ENCODE measurements at regions not wholly inside any gene's neighbourhood (a gene's known extent, or its start where the extent isn't known, plus 50 kb on each side); places are given as distances from the start of the nearest gene placed in this dataset.

GRCh38 chr12:115519887-115520286 is 757.6 kb downstream of the MED13L start:
- H3K4me2 ChIP-seq (ENCODE audit: insufficient read depth in 1 of 2, low read depth in 2 of 2, low read length in 2 of 2), result peak overlapping the region in 1 of 2 experiments; percentile 13; a peak in 1 of 4 replicates
- no peak overlapping the region for H4K5ac ChIP-seq (ENCODE audit: insufficient read length, low read depth, low read length)
- no peaks in the 10 kb centered on the region for H4K20me1 ChIP-seq (replicated peaks in 1 of 2; ENCODE audit: control insufficient read depth in 1 of 2, insufficient read depth in 2 of 2, low read length in 2 of 2)
- H2AK5ac ChIP-seq (ENCODE audit: low read depth, low read length), result no peak overlapping the region
- TF ChIP-seq SIX5 (IDR thresholded peaks at IDR 0.05; ENCODE audit: low read depth, low read length) (no peak), KDM1A (IDR thresholded peaks at IDR 0.05; ENCODE audit: borderline replicate concordance, low read length) (peak; percentile 73), HDAC2 (IDR thresholded peaks at IDR 0.05; ENCODE audit: borderline replicate concordance in 1 of 2, low read depth in 2 of 2, low read length in 2 of 2) (peak in 1 of 2 experiments; percentile 72; a peak in 1 of 4 replicates)
- no peaks in the 10 kb centered on the region for H3K79me2 ChIP-seq (ENCODE audit: control insufficient read depth in 1 of 2, insufficient read depth in 2 of 2, low read length in 2 of 2)
- FAIRE-seq, result no peak
- H4K8ac ChIP-seq (ENCODE audit: extremely low read depth, insufficient read depth, low read length), result no peak overlapping the region
- peaks cover 3 to 10% (median 7%) of the 10 kb centered on the region in 4 experiments; a peak in 6 of 7 replicates for H3K4me1 ChIP-seq (replicated peaks in 1 of 4; ENCODE audit: control insufficient read depth in 3 of 4, insufficient read depth in 4 of 4, low read length in 3 of 4)
- H2AFZ ChIP-seq (ENCODE audit: low read length), result no peak overlapping the region
- H3K9ac ChIP-seq (replicated peaks in 1 of 4; ENCODE audit: extremely low read depth in 1 of 4, low read depth in 3 of 4, low read length in 3 of 4), result no peak overlapping the region
- H3K23ac ChIP-seq (ENCODE audit: insufficient read length), result no peak overlapping the region
- ChIA-PET POLR2A (ENCODE audit: partially characterized antibody) (no interaction called here), CTCF (ENCODE audit: partially characterized antibody) (no interaction called here)
- no peak overlapping the region for H3K56ac ChIP-seq (replicated peaks; ENCODE audit: insufficient read length, low read depth, low read length)
- H2BK15ac ChIP-seq (ENCODE audit: low read length), result no peak overlapping the region
- H3K36me3 ChIP-seq (ENCODE audit: control insufficient read depth in 2 of 4, insufficient read depth in 4 of 4, low read length in 3 of 4), result no peaks in the 10 kb centered on the region
- no peak overlapping the region for H3K4ac ChIP-seq (replicated peaks; ENCODE audit: insufficient read length, low read depth, low read length)
- no peaks in the 10 kb centered on the region for H3K79me1 ChIP-seq (ENCODE audit: low read depth, low read length)
- H3K27me3 ChIP-seq (replicated peaks in 1 of 4; ENCODE audit: control insufficient read depth in 3 of 4, extremely low read depth in 1 of 4, insufficient read depth in 3 of 4, low read length in 3 of 4), result no peaks in the 10 kb centered on the region; a peak in 1 of 7 replicates
- no peak overlapping the region for H2BK5ac ChIP-seq (ENCODE audit: low read depth, low read length)
- H3K27ac ChIP-seq (ENCODE audit: low read depth, low read length), result no peak overlapping the region
- no peak overlapping the region for H2BK12ac ChIP-seq (ENCODE audit: low read depth, low read length)
- DNase-seq (ENCODE audit: low read depth in 1 of 2, low spot score in 2 of 2), result no peak
- no peak overlapping the region for H2BK120ac ChIP-seq (replicated peaks; ENCODE audit: low read depth, low read length)
- peaks cover 7 to 8% of the 10 kb centered on the region in 2 experiments; a peak in 3 of 4 replicates for H3K9me3 ChIP-seq (ENCODE audit: insufficient read depth in 2 of 2, low read depth in 1 of 2, low read length in 1 of 2)
- no peak overlapping the region for H3K14ac ChIP-seq (ENCODE audit: insufficient read length)
- no peak overlapping the region for H2BK20ac ChIP-seq (ENCODE audit: low read length)
- no peaks in the 10 kb centered on the region for H3K23me2 ChIP-seq (ENCODE audit: low read depth, low read length)
- 98% methylated on average over 2 of the region's 2 CpGs; no CpG with 5 or more reads in 1 of the 2 experiments for WGBS, 2 experiments (ENCODE audit: extremely low coverage in 1 of 2, insufficient coverage in 1 of 2, insufficient read length in 1 of 2, insufficient replicate concordance in 2 of 2, low coverage in 1 of 2, low lambda C conversion rate in 2 of 2, missing lambda C conversion rate in 1 of 2)
- no peak overlapping the region for H3K18ac ChIP-seq (ENCODE audit: extremely low read depth, low read length)
- no peak overlapping the region for H4K91ac ChIP-seq (replicated peaks; ENCODE audit: insufficient read length, low read length)
- H3K4me3 ChIP-seq (ENCODE audit: extremely low read depth in 1 of 4, insufficient read depth in 2 of 4, low read depth in 3 of 4, low read length in 4 of 4), result no peak overlapping the region

All from H1 (cell line).